ENCODE measurements at regions not wholly inside any gene's neighbourhood (a gene's known extent, or its start where the extent isn't known, plus 50 kb on each side); places are given as distances from the start of the nearest gene placed in this dataset.

DNA sequence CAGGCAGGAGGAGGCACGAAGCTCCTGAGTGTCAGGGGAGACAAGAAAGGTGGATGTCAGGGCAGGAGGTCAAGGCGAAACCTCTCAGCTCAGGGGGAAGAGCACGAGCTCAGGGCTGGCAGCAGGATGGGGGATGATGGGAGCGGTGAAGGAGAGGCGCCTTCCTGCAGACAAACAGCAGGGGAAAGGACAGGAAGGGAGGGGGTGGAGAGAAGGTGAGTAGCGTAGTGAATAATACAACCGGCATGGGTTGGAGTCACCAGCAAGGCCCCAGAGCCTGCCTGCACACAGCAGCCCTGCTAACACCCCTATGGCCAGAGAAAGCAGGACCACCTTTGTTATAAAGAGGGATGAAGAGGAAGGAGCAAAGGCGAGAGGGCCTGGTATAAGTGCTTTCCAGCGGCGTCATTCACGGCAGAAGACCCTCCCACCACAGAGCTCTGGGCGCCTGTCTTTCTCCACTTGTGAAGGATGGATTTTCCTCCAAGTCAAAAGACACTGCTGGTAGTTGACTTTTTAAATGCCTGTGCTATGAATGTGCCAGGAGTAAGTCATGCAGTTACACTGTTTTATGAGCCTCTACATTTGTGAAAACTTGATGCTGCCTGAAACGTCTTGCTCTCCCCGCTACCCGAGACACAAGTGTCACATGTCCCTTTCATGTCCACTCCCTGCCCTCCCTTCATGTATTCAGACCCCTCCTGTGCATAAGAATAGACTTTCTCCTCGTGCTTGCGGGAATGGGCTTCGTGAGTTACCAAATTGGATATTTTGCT is 84.8 kb upstream of the IRX1 start:
- Histone ChIP-seq H3K9me1 (ENCODE audit: control insufficient read depth, insufficient read depth, low read length) (no peaks in the 10 kb centered on the region), H3K9me3 (replicated peaks; ENCODE audit: control insufficient read depth, insufficient read depth, low read depth, low read length) (no peaks in the 10 kb centered on the region), H3K4me1 (replicated peaks in 1 of 2; ENCODE audit: control insufficient read depth in 2 of 2, insufficient read depth in 2 of 2, low read length in 2 of 2) (no peaks in the 10 kb centered on the region), H3K79me2 (ENCODE audit: control insufficient read depth, insufficient read depth, low read length) (no peaks in the 10 kb centered on the region), H3K27me3 (ENCODE audit: control insufficient read depth in 2 of 2, insufficient read depth in 2 of 2, low read length in 2 of 2) (peaks cover 0 to 7% of the 10 kb centered on the region in 2 experiments; a peak in 3 of 5 replicates), H3K4me3 (no peak overlapping the region), H3K9ac (ENCODE audit: insufficient read depth in 1 of 2, low read depth in 2 of 2, low read length in 2 of 2) (no peak overlapping the region), H3K27ac (ENCODE audit: extremely low read depth, low read depth, low read length) (no peak overlapping the region), H2AFZ (ENCODE audit: low read depth, low read length) (no peak overlapping the region), H3K4me2 (ENCODE audit: insufficient read depth, low read length) (no peak overlapping the region), H3K36me3 (ENCODE audit: control insufficient read depth, insufficient read depth, low read length) (no peaks in the 10 kb centered on the region), H4K20me1 (replicated peaks; ENCODE audit: control insufficient read depth, insufficient read depth, low read length) (no peaks in the 10 kb centered on the region)
- no peak for DNase-seq (ENCODE audit: extremely low read depth in 1 of 4, low spot score in 3 of 4)
- intact Hi-C loops (cut with micrococcal nuclease) = no loop called here
- WGBS (ENCODE audit: insufficient coverage, low coverage, missing lambda C conversion rate) = under 1% methylated on average over 18 of the region's 18 CpGs
- BruUV-seq (replicated peaks) = no TSS peak
- POLR2A ChIA-PET = interaction anchor here (0.7 kb wide), 1 partner anchor 18 kb away, joined by 3 read pairs; no protein-coding TSS in a partner anchor
- FAIRE-seq = no peak
- no peak for ATAC-seq
- CTCF ChIA-PET (ENCODE audit: low intra/inter-chr PET ratio) = no interaction called here
- in situ Hi-C loops (cut with MboI) = no loop called here
- TF ChIP-seq, protein P1, sequence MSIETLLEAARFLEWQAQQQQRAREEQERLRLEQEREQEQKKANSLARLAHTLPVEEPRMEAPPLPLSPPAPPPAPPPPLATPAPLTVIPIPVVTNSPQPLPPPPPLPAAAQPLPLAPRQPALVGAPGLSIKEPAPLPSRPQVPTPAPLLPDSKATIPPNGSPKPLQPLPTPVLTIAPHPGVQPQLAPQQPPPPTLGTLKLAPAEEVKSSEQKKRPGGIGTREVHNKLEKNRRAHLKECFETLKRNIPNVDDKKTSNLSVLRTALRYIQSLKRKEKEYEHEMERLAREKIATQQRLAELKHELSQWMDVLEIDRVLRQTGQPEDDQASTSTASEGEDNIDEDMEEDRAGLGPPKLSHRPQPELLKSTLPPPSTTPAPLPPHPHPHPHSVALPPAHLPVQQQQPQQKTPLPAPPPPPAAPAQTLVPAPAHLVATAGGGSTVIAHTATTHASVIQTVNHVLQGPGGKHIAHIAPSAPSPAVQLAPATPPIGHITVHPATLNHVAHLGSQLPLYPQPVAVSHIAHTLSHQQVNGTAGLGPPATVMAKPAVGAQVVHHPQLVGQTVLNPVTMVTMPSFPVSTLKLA (conservative IDR thresholded peaks at IDR 0.05) = no peak
- TF ChIP-seq TBL1XR1 (IDR thresholded peaks at IDR 0.05; ENCODE audit: low read length in 2 of 2) (no peak), ZNF507 (tag; conservative IDR thresholded peaks at IDR 0.05) (no peak), U2AF2 (optimal IDR thresholded peaks at IDR 0.05; ENCODE audit: low read depth, low read length) (no peak), ZNF274 (IDR thresholded peaks at IDR 0.05; ENCODE audit: borderline replicate concordance, low read depth, low read length) (no peak), ZBTB7A (IDR thresholded peaks at IDR 0.05; ENCODE audit: borderline replicate concordance, control insufficient read depth, low read depth, low read length) (no peak), SMAD3 (CRISPR knock-in tag; conservative IDR thresholded peaks at IDR 0.05) (no peak), RBM17 (IDR thresholded peaks at IDR 0.05; ENCODE audit: borderline replicate concordance, low read depth, low read length) (no peak), FOXM1 (IDR thresholded peaks at IDR 0.05; ENCODE audit: low read depth) (no peak), FOXM1 (CRISPR knock-in tag; IDR thresholded peaks at IDR 0.05; ENCODE audit: low read depth) (no peak), CREBBP (IDR thresholded peaks at IDR 0.05; ENCODE audit: low read depth, low read length) (no peak), ARNT (IDR thresholded peaks at IDR 0.05) (no peak), SLC30A9 (CRISPR knock-in tag; IDR thresholded peaks at IDR 0.05) (no peak), SP2 (IDR thresholded peaks at IDR 0.05; ENCODE audit: extremely low read depth, low read depth, low read length, poor library complexity, severe bottlenecking) (no peak), NR2C1 (IDR thresholded peaks at IDR 0.05) (no peak), NR2C1 (tag; IDR thresholded peaks at IDR 0.05) (no peak), ZNF699 (CRISPR knock-in tag; IDR thresholded peaks at IDR 0.05; ENCODE audit: insufficient replicate concordance) (no peak)
- TF ChIP-seq, protein P2, sequence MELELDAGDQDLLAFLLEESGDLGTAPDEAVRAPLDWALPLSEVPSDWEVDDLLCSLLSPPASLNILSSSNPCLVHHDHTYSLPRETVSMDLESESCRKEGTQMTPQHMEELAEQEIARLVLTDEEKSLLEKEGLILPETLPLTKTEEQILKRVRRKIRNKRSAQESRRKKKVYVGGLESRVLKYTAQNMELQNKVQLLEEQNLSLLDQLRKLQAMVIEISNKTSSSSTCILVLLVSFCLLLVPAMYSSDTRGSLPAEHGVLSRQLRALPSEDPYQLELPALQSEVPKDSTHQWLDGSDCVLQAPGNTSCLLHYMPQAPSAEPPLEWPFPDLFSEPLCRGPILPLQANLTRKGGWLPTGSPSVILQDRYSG (tag; conservative IDR thresholded peaks at IDR 0.05; ENCODE audit: low read depth) = no peak
